Globus pallidus (tissue), 1 donor: ENCODE measurements at regions not wholly inside any gene's neighbourhood (a gene's known extent, or its start where the extent isn't known, plus 50 kb on each side); places are given as distances from the start of the nearest gene placed in this dataset.
"Not testable (repeated sequence)": the region's sequence is repeated elsewhere in the genome, so short reads cannot be mapped to it uniquely, and the experiment has no call there.

ENCODE experiments used
- DNase-seq: peaks from one replicate; pipeline ENCODE4 v3.0.0-alpha.2; 2015; ENCODE audit warnings: low spot score

DNA sequence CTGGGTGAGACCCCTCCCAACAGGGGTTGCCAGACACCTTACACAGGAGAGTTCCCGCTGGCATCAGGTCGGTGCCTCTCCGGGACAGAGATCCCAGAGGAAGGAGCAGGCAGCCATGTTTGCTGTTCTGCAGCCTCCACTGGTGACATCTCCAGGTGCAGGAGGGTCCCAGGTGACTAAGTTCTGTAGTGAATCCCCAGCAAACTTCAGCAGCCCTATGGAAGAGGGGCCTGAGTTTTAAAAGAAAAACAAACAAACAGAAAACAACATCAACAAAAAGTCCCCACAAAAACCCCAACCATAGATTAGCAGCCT lies 515.1 kb downstream of the FRK start:
- DNase-seq: no peak

DNA sequence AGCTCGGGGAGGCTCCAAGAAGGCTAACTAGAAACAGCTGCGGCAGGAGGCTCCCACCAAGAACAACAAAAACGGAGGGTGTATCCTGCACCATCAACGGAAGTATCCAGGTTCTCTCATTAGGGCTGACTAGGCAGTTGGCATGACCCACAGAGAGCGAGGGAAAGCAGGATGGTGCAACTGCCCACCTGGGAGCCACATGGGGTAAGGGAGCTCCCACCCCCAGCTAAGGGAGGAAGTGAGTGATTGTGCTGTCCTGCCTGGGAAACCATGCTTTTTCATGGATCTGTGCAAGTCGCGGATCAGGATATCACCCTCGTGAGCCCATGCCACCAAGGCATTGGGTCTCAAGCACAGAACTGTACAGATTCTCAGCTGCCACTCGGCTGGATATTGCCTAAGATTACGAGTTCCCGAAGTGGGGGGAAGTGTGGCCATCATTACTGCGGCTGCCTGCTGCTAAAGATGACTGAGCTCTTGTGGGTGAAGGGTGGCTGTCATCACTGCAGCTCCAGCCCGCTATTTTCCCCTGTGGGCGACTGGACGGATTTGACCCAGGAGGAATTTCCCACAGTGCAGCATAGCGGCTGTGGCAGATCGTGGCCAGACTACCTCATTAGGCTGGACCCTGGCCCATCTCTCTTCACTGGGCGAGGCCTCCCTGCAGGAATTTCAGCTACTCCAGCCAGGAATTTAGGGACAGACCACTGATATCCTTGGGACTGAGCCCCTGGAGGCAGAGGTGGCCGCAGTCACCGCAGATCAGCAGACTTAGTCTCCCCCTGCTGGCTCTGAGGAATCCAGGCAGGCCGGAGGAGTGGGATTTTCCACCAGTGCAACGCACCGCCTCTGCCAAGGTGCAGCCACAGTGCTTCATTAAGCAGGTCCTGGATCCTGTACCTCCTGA lies 515.7 kb downstream of the FRK start:
- DNase-seq: no peak

DNA sequence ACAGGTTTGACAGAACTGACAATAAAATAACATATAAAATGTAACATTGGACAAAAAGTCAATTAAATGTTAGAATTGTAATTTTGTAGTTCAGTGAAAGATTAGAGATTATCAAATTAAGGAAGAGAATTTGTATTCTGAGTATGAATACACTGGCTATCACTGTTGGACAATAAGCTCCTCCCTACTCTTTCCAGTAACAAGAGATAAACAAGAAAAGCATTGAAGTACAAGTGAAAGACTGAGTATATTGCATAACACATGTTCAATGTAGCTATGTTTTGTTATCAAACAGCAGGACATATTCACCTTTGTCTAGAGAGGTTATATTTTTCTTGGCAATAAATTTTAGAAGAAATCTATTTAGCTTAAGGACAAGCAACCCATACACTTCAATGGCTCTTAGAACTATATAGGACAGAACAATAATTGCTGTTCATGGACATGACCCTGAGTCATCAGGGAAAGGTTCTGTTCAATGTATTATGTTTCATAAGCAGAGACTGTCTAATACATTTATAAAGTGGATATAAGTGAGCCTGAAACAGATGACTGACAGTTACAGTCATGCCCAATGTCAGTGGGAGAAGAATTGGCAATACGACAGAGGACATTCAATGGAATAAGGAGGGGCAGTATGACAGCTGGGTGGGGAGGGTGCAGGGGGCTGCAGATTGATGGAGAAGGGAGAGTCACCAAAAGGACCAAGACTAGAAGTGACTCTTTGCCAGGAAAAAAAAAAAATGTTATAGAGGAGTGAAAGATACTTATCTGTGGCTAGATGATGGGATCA lies 520.4 kb downstream of the FRK start:
- no peak for DNase-seq

DNA sequence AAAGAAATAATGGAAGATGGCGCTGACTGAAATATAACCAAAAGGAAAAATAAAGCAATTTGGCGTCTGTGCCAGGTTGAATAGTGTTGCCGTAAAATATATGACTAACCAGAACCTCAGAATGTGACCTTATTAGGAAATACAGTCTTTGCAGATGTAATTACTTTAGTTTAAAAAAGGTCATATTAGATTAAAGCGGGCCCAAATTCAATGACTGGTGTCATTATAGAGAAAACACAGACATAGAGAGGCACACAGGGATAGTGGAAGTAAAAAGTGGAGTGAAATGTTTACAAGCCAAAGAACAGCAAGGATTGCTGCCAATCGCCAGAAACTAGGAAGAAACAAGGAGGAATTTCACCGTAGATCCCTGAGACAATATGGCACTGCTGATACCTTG lies 521.2 kb downstream of the FRK start:
- no peak for DNase-seq

DNA sequence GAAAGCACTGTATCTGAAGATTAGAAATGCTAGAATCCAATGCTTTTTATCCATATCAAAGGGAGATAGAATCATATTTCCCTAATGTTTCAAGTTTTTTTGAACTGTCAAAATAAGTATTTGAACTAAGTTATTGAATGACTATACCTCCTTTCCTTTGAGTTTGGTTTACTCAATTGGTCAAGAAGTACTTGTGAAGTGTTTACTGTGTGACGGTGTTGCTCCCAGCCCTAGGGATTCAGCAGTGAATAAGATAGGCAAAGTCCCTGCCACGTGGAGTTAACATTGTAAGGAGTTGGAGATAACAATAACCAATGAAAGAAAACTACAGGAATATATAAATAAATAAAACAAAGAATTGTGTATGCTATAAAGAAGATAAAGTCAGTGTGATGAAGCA lies 535.9 kb downstream of the FRK start:
- no peak for DNase-seq

DNA sequence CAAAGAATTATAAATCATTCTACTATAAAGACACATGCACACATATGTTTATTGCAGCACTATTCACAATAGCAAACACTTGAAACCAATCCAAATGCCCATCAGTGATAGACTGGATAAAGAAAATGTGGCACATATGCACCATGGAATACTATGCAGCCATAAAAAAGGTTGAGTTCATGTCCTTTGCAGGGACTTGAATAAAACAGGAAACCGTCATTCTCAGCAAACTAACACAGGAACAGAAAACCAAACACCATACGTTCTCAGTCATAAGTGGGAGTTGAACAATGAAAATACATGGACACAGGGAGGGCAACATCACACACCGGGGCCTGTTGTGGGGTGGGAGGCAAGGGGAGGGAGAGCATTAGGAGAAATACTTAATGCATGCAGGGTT lies 538.9 kb downstream of the FRK start:
- DNase-seq: not testable (repeated sequence)

DNA sequence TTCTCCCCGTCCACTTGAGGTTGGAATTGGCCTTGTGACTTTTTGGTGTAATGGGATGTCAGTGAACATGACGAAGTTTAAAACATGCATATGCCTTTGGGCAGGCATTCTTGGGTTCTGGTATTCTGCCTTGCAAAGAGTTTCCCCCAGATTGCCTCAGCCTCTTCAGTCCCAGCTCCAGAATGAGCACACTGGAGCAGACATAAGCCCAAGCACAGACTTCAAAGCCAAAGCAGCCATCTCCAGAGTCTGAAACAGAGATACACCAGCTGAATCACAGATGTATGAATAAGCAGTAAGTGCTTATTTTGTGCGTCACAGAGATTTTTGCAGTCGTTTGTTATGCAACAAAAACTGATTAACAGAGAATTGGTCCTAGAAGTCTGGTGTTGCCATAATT lies 546.0 kb downstream of the FRK start:
- DNase-seq: no peak

DNA sequence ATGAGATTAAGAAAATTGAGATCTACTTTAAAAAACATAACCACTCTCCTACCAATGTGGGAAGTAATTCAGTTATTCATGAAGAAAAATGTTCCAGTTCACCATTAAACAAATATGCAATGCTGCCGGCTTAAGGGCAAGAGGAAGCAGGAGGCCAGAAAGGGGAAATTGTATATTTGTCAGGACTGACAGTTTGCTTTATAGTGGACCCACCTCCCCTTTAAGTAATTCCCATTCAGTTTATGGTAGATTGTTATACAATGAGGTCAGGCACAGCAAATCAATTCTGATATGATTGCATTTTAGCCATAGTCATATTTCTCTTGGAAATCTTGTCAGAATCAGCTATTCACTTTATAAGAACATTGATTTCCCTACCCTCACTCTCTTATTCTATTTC lies 547.8 kb downstream of the FRK start:
- no peak for DNase-seq

DNA sequence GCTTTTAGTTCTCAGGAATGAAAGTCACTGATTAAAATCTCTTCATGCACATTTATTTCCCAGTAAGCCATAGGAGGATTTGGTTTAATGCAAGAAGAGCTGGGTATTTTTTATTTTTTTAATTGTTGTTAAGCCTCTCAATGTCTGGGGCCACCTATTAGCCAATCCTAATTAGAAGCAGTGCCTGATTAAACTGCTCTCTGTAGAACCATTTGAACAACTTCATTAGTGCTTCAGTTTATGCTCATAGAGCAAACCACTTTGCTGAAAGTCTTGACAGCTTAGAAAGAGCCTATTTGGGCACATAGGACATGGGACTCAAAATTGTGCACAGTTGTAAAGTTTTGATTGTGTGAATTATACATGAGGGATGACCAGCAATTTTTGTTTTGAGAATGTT lies 548.9 kb downstream of the FRK start:
- DNase-seq: no peak

DNA sequence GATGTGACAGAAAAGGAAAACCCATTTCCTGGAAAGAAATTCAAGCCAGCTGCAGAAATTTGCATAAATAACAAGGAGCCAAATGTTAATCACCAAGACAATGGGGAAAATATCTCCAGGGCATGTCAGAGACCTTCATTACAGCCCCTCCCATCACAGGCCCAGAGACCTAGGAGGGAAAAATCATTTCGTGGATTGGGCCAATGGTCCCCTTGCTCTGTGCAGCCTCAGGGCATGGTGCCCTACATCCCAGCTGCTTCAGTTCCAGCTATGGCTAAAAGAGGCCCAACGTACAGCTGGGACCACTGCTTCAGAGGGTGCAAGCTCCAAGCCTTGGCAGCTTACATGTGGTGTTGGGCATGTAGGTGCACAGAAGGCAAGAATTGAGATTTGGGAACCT lies 558.3 kb downstream of the FRK start:
- not testable (repeated sequence) for DNase-seq

DNA sequence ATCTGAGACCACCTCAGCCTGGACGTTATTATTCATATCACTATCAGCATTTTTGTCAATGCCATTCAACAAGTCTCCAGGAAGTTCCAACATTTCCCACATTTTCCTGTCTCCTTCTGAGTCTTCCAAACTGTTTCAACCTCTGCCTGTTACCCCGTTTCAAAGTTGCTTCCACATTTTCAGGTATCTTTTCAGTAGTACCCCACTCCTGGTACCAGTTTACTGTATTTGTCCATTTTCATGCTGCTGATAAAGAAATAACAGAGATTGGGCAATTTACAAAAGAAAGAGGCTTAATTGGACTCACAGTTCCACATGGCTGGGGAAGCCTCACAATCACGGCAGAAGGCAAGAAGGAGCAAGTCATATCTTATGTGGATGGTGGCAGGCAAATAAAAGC lies 565.5 kb downstream of the FRK start:
- no peak for DNase-seq

DNA sequence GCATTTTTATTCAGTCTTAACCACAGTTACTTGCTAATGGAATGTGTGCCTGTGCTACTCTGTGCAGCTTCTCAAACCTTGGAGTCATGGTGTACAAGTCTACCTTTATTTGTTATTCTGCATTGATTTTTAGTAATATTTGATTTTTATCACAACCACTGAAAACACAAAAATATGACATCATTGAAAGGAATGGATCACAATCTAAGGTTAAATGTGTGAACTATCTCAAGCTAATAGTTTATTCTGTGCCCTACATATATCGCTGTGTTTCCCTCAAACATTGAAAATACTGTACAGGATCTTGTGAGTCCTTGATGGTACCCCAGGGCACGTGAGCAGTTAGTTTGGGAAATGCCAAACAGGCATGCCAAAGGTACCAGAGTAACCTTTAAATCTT lies 573.4 kb downstream of the FRK start:
- no peak for DNase-seq

DNA sequence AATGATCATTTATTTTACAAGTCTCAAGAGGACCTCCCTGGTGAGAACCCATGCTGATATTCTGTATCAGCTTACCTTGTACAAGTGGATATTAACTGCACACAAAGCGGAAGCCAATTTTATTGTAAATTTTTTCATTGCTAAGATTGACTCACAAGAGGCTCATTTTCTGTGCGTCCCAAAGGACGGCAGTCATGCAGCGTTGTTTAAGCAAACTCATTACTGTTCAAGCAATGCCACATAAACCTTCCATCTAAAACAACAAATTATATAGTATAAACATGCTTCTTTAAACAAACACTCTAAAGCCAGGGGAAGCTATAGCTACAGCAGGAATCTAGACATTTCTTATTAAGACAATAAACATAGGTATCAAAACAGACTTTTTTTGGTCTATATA lies 575.3 kb downstream of the FRK start:
- DNase-seq: no peak

DNA sequence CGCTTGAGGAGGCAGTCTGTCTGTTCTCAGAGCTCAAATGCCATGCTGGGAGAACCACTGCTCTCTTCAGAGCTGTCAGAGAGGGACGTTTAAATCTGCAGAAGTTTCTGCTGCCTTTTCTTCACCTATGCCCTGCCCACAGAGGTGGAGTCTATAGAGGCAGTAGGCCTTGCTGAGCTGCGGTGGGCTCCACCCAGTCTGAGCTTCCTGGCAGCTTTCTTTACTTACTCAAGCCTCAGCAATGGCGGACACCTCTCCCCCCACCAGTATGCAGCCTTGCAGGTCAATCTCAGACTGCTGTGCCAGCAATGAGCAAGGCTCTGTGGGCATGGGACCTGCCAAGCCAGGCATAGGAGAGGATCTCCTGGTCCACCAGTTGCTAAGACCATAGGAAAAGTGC lies 580.1 kb downstream of the FRK start:
- not testable (repeated sequence) for DNase-seq

DNA sequence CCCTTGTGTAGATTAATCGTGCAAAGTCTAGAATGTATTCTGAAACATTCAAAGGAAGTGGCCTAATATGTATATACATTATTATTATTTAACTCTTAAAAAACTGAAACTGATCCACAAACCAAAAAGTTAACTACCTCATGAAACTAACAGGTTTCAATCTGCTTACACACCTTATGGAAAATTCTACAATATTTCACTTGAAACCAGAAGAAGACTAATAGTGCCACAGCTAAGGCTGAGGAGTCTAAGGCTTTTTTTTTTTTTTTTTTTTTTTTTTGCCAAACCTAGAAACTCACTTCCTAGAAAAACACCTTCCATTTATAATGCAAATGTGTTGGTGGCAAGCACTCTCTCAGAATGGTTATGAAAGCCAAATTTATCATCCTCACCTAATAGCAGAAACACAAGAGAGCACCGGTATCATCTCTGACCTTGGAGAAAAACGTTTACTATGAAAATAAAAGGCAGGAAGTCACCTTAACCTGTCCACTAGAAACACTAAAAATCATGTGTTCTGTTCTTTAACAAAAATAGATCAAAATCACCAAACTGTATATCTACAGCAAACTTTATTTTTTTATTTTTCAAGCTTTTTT lies 586.1 kb downstream of the FRK start:
- DNase-seq: no peak

DNA sequence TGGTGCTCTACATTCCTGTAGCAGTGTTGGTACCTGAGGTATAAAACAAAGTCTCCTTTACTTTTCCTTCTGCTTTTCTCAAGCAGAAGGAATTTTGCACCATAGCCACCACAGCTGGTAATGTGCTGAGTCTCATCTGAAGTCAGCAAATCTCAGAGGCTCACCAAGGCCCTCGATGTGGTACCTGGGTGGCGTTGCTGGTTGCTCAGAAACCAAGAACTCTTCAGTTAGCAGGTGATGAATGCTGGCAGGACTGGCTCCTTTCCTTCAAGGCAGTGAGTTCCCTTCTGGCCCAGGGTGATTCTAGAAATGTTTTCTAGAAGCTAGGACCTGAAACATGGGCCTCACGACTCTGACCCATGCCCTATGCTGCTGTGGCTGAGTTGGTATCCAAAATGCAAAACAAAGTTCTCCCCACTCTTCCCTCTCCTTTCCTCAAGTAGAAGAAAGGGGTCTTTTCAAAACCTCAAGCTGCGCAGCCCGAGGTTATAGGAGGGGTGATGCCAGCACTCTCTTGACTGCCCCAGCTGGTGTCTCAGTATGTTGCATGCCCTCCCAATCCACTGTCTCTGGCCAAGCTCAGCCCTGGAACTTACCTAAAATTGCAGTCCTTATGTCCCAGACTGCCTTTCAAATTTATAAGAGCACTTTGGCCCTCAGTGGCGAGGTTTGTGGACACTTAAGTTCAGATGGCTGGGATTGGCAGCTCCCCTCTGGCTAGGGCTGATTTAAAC lies 592.3 kb downstream of the FRK start:
- no peak for DNase-seq

DNA sequence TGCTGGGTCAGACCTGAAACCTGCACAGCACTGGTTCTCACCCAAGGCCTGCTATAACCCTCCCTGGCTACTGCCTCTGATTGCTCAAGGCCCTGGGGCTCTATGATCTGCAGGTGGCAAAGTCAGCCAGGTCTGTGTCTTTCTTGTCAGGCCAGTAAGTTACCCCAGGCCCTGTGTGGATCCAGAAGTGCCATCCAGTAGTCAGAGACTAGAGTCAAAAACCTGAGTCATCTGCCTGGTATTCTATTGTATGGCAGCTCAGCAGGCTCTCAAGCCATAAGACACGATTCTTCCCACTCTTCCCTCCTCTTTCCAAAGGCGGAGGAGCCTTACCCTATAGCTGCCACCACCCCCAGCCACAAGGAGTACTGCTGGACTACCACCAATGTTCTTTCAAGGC lies 593.0 kb downstream of the FRK start:
- DNase-seq: no peak

DNA sequence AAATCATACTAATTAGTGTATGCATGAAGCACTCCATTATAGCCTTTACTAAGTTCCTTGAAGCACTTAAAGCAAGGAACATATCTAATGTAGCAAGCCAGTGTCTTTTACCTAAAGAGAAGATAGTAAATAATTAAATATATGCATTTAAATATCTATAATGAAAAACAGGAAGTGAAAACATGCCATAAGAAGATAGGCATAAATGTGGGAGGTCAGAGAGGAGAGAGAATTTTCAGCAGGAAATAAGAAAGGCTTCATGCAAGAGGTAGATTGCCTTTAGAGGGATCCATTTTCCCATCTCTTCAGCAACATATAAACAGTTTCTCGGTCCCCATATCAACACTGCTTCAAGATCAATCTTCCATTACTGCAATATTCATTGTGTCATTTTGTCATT lies 599.8 kb downstream of the FRK start:
- no peak for DNase-seq

DNA sequence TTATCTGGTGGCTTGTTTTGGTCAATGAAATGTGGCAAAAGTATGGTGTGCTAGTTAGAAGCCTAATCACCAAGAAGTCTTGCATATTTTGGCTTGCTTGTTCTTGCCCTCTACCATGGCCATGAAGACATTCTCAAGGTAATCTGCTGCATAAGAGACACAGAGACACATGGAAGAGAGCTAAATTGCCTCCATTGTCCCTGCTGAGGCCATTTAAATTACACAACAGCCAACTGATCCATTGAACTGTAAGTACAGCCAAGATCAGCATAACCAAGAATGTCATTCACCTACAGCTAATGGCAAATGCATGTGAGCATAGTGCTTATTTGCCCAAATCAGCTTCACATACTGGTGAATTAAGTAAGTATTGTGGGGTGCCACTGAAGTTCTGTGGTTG lies 603.8 kb downstream of the FRK start:
- DNase-seq: no peak

DNA sequence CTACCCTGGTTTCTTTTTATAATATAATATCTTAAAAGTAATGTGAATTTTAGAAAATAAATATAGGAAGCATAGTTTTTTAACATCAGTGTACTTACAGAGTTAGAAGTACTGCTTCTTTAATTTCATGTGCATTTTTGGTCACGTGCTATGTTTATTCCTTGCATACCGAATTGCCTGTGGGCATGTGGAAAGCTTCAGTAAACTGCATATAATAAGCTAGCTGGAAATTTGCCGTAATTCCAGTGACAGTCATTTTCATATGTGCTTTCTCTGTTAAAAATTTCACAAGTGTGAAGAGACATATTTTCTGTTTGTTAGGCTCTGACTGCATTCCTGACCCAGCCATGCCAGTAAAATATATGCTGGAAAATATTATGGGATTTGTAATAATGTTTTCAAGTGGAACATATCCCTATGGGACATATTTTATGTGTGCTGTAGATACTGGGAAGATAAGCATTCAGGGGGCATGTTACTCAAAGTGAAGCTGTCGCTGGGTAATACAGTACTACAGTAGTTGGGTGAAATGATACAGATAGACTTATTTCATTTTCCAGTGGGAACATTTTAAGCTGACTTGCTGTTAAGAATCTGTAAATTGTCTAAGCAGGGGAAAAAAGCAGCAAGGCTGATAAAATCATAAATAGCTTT lies 616.7 kb downstream of the FRK start:
- DNase-seq: no peak

DNA sequence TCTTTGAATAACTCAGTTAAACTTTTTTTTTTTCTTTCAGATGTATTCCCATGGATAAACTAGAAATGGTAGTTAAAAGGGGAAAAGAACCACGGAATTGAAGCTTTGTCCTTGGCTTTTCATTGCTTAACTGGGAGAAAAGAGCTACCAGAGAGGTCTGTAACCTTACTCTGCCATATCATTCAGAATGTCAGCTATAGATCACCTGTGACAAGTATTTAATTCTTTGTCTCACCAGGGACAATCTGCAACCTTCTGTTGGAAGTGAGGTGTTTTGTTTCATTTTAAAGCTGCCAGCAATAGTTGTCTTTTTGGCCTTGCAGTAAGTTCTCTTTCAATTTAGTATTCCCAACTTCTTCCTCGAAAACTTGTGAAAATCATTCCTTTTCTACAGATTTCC lies 618.4 kb downstream of the FRK start:
- DNase-seq: no peak

DNA sequence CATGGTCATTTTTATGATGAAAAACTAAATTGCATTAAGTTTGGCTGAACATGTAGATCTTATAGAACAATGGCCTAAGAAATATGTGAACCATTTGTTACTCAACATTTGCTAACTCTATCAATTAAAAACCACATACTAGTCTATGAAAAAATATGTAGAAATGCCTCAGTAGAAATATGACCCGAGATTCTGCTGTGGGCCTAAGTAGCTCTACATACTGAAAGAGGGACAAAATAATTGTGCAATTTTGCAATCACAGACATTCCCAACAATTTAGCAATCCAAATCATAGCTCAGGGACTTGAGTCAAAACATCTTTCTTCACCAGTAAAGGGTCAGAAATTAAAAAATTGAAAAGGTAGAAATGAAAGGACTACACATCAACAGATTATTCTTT lies 619.0 kb downstream of the FRK start:
- no peak for DNase-seq
